ENCODE measurements at regions not wholly inside any gene's neighbourhood (a gene's known extent, or its start where the extent isn't known, plus 50 kb on each side); places are given as distances from the start of the nearest gene placed in this dataset.

- TF ChIP-seq POLR2A (IDR thresholded peaks at IDR 0.05) (no peak), CTCF (IDR thresholded peaks at IDR 0.05) (no peak)
Observed at GRCh38 chr4:184550476-184550875, 76.1 kb upstream of the IRF2 start.
